HG03196 (cell line): ENCODE measurements at regions not wholly inside any gene's neighbourhood (a gene's known extent, or its start where the extent isn't known, plus 50 kb on each side); places are given as distances from the start of the nearest gene placed in this dataset.
"Not testable (repeated sequence)": the region's sequence is repeated elsewhere in the genome, so short reads cannot be mapped to it uniquely, and the experiment has no call there.

Source experiments
- ATAC-seq: cut with Tn5 transposase; IDR thresholded peaks from one replicate; pipeline ENCODE4 v1.9.1; 2021; ENCODE audit not compliant: unreplicated experiment

DNA sequence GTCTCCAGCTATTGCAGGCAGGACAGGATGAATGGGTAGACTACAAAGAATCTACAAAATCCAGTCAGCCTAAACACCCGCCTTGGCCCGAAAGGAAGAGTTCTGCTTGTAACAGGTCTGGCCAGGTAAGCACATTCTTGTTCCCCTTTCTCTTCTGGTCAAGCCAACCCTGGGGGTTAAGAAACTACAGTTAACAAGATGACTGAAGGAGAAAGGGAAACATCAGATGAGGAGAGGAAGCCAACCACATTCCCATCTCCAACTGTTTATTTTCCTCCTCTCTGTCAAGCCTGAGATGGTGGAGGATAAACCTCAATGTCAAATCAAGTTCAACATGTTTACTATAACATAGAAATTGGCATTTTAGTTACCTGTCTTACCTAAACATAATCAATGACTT, 198.9 kb downstream of the IPMK start:
- no peak for ATAC-seq

DNA sequence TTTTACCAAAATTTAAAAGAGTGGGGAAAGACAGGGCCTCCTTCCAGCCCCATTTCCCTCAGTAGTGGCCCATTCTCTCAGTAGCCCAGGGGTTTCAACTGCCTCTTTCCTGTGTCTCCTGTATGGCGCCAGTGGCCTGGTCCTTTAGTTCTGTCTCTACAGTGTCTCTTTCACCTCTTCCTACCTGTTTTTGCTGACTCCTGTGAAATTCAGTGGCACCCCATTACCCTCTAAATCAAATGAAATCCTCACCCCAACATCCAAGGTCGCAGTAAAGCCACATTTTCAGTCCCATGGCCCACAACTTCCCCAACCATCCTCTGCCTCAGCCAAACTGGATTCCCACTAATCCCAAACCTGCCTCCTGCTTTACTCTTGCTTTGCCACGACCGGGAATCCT, 200.7 kb downstream of the IPMK start:
- no peak for ATAC-seq

DNA sequence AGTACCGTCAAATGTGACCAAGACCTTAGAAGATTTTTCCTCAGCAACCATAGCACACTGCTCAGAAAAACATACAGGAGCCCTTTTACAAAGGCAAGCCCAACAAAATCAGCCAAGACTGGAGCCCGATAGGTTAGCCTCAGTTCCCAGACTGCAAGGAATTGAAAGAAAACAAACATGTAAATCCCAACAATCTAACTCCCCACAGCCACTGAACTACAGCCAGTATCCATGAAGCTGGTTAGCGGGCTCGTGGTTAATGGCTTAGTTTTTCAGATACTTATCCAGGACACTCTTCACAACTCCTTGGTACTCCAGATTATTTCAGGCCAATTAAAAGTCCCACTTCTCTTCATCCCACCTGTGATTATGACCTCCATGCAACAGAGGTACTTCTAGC, 201.6 kb downstream of the IPMK start:
- no peak for ATAC-seq

DNA sequence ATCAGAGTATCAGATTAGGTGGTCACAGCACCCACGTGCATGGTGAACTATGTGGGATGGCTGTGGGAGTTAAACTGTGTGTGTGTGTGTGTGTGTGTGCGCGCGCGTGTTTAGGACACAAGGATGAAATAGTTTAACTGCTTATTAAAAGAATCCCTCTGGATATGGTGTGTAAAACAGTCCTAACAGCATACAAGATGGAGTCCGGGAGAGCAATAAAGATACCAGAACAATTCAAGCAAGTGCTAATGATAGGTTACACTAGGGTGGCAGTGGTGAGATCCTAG, 202.2 kb downstream of the IPMK start:
- ATAC-seq, result no peak

DNA sequence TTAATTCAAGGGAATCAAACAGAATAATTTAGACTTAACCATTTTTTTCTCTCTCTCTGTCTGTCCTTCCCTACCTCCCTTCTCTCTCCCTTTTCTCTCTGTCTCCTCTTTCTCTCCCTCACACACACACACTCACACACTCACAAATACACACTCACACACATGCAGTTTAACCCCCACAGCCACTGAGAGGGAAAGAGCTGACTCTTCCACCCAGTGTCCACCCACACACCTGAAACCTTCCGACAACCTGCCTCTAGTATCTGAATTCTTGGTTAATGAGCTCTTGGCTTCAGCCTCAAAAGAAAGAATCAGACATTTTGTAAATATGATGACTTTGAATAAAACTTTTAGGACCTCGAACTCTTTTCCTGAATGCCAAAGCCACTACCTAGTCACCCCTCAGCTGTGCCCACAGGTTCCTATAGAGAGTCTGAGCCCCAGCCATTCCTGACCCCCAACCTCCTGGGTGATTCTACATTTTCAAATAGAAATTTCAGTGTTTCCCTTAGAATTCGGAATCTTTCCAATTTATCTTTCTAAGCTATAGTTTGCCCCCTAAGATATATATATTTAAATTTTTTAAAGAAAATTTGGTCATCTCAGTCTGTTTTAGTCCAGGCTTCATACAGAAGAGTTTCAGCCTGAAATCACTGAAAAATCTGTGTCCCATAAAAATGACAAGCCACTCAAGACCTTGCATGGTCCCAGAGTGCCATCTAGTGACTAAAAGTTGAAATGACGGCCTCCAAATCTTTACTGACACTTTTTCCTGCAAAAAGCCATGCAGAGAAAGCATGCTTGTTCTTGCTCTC, 202.8 kb downstream of the IPMK start:
- no peak for ATAC-seq

DNA sequence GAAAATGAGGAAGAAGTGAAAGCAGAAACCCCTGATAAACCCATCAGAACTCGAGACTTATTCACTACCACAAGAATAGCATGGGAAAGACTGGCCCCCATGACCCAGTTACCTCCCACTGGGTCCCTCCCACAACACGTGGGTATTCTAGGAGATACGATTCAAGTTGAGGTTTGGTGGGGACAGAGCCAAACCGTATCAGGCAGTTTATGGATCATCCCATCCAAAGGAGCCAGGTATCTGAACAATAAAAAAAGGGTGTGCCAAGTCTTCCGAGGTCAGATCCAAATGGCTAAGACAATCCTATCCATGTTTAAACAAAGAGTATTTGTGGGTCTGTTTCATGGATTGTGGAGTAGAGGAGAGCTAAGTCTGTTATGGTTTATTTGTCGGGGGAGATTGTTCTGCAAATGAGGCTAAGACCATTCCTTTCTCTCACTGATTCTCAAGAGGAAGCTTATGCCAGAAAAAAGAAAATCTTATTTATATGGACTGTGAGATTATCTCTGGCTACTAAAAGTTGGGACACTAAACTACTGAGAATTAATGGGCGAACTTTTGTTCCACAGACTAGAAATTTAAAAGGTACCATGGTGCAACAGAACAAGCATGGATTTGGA, 203.7 kb downstream of the IPMK start:
- no peak for ATAC-seq

DNA sequence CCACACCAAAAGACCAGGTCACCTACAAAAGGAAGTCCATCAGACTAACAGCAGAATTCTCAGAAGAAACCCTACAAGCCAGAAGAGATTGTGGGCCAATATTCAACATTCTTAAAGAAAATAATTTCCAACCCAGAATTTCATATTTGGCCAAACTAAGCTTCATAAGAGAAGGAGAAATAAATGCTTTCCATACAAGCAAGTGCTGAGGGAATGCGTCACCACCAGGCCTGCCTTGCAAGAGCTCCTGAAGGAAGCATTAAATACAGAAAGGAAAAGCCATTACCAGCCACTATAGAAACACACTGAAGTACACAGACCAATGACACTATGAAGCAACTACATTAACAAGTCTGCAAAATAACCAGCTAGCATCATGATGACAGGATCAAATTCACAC, 209.0 kb downstream of the IPMK start:
- ATAC-seq, result not testable (repeated sequence)

DNA sequence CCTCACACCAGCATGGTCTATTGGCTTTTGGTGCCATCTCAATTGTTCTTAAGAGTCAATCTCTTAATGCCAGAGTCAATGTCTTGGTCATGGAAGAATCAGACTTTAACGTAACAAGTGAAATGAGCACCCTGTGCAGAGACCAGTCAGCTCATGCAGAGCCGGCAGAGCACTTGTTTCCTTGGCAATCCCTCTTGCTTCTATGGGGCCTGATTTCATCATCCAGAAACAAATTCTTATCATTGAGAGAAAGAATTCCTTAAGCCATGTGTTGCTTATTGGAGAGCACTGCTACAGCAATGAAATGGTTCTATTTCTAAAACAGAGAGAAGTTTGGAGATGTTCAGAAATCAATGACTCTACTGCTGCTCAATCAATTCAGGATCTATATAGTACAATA, 212.8 kb downstream of the IPMK start:
- no peak for ATAC-seq

DNA sequence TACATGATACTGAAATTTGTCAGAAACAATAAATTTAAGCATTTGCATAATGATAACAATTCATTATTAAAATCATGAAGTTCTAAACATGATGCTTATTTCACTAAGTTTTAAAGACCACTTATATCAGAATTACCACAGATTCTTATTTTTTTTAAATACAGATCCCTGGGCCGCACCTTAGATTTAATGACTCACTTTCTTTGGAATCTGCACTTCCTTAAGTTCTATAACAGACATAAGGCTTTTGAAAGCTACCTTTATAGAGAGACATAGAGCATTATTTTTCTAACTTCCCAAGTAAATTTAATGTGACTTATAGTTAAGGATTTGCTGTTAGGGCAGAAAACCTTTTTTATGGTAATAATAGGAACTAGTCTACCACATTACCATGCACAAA, 214.9 kb downstream of the IPMK start:
- no peak for ATAC-seq

DNA sequence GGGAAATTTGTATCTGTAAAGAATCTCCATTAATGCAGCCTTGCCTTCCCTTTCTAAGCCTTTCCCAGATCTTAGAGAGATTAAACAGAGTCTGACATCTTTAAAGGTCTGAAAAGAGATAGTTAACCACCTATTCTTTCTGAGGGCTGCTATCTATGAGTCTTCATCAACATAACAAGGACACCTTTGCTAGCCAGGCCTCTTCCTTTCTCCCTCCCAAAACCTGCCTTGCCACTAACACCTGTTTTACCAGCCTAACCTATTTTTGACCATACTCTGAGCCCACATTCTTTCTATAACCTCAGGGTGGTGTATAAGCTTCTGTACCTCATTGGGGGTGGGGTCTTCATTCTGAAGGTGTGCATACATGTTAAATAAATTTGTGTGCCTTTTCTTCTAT, 217.1 kb downstream of the IPMK start:
- no peak for ATAC-seq

DNA sequence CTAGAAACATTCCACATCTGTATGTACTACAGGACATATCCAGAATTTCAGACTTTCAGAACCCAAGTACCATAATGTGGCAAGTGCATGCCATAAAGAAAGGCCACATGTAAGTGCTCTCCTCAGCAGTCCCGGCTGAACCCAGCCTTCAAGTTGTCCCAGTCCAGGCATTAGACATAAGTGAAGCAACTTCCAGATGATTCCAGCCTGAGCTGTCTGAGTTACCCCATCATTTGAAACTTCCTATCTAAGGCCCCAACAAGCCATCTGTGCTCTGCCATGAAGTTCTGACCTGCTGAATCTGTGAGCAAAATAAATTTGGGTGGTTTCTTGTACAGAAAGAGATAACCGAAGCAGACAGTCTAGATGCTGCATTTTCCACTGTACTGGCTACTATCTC, 218.8 kb downstream of the IPMK start:
- ATAC-seq, result no peak

DNA sequence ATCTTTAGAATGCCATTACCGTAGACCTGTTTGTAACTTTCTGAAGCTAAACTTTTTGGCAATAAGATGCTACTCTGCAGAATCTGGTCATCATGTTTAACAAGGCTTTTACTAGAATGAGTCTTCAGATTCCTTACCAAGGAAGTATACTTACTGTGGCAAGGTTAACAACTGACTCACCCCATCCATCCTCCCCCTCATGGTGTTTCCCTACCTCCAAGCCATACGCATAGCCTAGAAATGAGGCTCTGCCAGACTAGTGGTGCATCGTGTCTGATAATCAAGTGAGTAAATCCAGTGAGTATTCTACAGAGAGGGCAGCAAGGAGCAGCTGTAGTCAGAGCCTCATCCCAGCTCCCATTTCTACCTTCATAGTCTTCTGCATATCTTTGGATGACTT, 223.6 kb downstream of the IPMK start:
- ATAC-seq, result no peak

DNA sequence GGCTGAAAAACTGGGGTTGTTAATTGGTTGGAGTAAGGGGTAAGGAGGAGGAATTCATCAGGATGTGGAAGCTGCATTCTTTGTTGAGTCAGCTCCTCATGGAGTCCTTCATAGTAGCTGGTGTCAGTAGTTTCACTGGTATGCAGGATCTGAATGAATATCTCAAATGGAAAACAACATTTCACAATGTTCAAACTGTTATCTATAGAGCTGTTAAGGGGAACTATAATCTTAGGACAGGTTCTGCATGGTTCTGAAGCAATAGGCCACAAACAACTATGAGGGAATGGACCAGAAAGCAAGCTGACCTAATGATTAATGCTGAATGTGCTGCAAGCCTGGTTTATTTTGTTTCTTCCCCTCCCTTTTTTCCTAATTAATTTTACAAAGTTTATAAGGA, 225.8 kb downstream of the IPMK start:
- ATAC-seq, result no peak

DNA sequence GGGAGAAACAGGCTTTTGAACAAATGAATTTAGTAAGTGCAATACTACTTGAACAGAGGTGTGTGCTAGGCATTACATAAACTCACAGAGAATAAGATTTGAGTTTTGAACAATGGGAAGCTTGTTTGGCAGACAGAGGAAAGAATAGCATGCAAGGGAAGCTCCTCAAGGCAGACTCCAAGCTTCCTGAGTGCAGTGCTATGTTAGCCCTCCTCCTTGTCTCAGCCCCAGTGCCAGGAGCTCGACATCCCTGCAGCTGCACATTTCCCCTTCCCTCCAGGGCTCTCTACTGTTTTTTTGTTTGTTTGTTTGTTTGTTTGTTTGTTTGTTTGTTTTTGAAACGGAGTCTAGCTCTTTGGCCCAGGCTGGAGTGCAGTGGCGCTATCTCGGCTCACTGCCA, 237.5 kb downstream of the IPMK start:
- no peak for ATAC-seq

DNA sequence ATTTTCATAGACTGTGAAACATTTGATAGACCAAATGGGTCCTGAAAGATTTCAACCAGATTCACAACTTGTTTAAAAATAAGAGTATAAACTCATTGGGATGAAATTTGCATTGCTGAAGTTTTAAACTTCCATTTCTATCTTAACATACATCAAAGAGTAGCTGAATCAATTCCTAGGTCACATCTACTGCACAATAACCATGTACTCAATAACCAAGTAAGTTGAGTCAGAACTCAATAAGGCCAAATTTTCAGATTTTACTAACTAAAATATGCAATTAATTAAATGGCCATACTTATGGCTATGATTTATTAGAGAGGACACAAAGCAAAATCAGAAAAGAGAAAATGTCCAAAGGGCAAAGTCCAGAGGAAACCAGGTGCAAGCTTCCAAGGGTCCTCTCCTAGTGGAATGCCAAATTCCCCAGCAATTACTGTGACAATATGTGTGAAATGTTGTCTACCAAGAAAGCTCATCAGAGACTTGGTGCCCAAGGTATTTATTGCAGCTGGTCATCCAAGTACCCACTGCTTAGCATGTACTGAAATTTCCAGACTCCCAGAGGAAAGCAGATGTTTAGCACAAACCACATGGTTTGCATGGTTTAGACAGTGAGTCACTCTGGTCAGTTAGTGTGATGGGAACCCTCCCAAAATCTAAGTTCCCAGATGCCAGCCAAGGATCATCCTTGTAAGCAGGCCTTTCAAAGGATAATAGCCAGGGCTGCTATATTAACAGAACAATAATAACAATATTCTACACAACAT, 238.9 kb downstream of the IPMK start:
- ATAC-seq, result no peak

DNA sequence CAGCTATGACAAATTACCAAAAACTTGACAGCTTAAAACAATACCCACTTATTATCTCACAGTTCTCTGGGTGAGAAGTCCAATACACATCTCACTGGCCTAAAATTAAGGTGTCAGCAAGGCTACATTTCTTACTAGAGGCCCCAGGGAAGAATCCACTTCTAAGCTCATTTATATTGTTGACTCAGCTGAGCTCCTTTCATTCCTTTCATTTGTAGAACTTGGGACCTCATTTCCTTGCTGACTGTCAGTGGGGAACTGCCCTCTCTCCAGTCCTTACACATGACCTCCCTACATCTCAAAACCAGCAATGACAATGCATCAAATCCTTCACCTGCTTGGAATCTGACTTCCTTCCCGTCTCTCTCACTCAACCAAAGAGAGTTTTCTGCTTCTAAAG, 240.3 kb downstream of the IPMK start:
- no peak for ATAC-seq

DNA sequence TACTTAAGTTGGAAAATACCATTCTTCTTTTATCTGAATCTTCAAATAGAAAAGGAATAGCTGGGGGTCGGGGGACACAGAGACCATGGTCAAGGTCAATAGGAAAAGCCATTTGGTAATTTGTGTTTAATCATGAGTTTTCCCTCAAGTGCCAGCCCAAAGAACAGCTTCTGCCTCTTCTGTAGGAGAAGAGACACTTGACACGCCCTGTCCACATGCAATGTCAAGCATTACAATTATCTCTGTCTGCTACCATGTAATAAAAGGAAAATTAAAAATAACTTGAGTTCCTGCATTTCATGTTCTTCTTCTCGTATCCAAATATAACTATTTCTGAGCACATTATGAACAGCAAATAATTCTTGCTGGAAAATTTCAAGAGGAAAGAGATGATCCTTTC, 241.7 kb downstream of the IPMK start:
- ATAC-seq, result no peak

DNA sequence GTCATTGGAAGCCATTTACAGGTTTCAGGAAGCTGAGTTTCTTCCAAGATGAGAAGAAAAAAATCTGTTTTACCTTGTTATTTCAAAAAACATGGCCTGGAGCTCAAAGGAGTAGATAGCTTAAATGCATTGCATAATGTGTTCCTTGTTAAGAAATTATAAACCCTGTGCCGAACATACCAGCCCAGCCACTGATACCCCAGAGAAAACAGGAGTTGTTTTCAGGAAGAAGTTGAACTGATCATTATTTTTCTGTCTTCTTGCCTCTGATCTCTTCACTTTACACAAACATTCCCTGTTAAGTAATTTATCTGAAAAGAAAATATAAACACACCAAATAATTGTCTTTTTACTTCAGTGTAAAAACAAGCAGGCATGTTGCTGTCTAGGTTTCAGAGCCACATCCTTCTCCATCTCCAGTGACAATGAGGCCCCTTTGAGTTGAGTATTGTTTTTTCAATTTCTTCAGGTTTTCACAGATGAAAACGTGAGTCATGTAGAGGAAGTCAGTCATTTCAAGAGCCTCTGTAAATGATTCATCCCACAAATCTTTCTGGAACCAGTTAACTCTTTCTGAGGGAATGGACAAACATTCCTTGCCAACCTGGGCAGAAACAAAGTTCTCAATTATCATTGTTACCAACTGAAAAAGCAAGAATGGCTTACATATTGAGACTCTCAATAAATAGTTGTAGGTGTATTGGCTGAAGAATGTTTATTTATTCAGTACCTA, 244.2 kb downstream of the IPMK start:
- ATAC-seq, result peak; percentile 67

DNA sequence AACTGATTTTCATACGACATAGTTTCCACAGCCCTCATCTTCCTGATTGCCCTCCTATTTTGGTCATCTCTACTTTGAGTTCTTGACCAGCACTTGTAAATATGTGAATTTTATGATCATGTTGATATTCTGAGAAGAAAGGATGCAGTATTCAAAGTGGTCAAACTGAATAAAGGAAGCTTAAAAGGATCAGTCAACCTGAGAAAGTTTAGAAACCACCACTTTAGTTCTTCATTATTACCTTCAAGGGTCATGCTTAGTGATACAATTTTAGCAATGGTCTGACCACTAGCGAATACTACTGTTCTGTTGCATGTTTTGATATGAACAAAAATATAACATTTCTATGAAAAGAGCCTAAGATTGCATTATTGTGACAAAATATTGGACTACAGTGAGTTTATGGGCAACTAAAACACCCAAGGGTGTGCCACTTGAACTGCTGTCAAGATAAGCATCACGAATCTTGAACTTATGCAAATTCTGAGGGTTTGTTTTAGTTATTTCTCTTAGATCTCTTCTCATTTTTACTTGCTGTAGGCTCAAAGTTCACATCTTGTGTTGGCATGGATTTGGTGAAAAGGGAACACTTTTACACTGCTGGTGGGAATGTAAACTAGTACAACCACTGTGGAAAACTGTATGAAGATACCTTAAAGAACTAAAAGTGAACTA, 247.7 kb downstream of the IPMK start:
- no peak for ATAC-seq

DNA sequence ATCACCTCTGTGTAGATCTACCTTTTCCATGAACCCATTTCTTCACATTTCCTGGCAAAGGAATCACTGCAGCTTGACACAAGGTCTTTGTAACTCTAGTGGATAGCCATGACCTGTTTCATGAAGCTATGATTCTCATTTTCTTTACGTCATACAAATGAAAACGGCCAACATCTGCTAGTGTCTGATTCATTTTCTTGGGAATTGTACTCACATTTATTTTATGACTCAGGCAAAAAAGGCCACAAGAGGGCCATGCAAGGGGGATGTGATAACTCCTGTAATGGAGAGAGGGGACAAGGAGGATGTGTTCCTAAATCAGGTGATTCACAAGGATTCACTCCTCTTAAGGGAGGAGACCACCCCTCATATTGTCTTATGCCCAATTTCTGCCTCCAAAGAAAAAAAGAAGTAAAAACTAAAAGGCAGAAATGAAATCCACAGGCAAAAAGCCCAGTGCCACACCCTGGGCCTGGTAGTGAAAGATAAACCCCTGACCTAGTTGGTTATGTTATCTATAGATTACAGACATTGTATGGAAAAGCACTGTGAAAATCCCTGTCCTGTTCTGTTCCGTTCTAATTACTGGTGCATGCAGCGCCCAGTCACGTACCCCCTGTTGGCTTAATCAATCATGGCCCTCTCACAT, 249.9 kb downstream of the IPMK start:
- ATAC-seq, result no peak

DNA sequence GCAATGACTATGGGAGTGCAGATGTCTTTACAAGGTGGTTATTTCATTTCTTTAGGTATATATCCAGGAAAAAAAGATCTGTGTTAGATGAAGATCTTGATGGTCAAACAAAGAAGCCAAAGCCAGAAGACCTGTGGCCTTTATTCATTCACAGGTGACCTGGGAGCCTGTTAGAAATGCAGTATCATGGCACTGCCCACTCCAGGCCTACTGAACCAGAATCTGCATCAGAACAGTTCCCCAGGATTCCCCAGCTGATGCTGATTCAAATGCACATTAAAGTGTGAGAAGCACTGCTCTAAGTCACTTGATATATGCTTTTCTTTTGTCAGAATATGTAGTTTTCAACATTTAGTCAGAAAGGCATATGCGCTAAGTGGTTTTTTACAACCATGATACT, 251.1 kb downstream of the IPMK start:
- ATAC-seq, result no peak
